Activated CD4-positive, alpha-beta T cell treated with anti-CD3 and anti-CD28 coated beads, Interleukin-2, amount 10 ng/mL, durations not matched to agents 24 days and 14 days (primary cell): ENCODE measurements at regions not wholly inside any gene's neighbourhood (a gene's known extent, or its start where the extent isn't known, plus 50 kb on each side); places are given as distances from the start of the nearest gene placed in this dataset.

Experiments used
- DNase-seq: peaks from one replicate; pipeline ENCODE4 v3.0.0; 2022
- H3K27ac Mint-ChIP-seq: one replicate; pipeline ENCODE4 v1.8.0; 2022; ENCODE audit warnings: mild to moderate bottlenecking, mixed read lengths
- H3K27me3 Mint-ChIP-seq: one replicate; pipeline ENCODE4 v1.8.0; 2022; ENCODE audit warnings: mixed read lengths
- H3K36me3 Mint-ChIP-seq: one replicate; pipeline ENCODE4 v1.8.0; 2022; ENCODE audit warnings: low read depth, mild to moderate bottlenecking, mixed read lengths
- H3K4me1 Mint-ChIP-seq: one replicate; pipeline ENCODE4 v1.8.0; 2021; ENCODE audit warnings: mixed read lengths
- H3K4me3 Mint-ChIP-seq: one replicate; pipeline ENCODE4 v1.8.0; 2022; ENCODE audit warnings: mild to moderate bottlenecking, moderate library complexity, mixed read lengths
- H3K9me3 Mint-ChIP-seq: one replicate; pipeline ENCODE4 v1.8.0; 2021; ENCODE audit warnings: mixed read lengths
- intact Hi-C: fragments of 100-400 bp; cut with micrococcal nuclease; formaldehyde crosslinking; loops from one replicate; pipeline ENCODE4 v1.15.1; 2023

DNA sequence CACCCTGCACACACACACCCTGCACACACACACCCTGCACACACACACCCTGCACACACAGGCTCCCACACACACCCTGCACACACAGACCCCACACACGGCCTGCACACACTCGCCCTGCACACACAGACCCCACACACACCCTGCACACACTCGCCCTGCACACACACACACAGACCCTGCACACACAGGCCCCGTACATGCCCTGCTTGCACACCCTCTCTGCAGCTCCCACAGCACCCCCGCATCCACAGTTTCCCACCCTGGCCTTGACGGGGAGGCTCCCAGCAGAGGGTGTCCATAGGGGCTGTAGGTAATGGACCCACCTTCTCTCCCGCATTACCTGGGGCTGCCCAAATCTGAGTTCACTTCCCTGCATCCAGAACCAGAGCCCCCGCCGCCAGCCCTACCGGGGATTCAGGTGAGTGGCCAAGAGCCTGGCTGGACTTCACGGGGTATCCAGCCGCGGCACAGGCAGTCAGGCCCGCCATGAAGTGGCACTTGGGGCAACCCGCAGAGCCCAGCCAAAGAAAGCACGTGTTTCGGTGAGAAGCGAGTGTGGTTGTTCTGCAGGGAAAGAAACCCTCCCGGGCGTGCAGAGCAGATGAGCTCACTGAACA lies 88.6 kb upstream of the GPC1 start:
- Mint-ChIP-seq H3K9me3 (no peaks in the 10 kb centered on the region), H3K36me3 (no peaks in the 10 kb centered on the region), H3K27me3 (no peaks in the 10 kb centered on the region), H3K4me1 (no peaks in the 10 kb centered on the region), H3K4me3 (no peak overlapping the region), H3K27ac (no peak overlapping the region)
- no peak for DNase-seq
- intact Hi-C loops, result no loop called here

DNA sequence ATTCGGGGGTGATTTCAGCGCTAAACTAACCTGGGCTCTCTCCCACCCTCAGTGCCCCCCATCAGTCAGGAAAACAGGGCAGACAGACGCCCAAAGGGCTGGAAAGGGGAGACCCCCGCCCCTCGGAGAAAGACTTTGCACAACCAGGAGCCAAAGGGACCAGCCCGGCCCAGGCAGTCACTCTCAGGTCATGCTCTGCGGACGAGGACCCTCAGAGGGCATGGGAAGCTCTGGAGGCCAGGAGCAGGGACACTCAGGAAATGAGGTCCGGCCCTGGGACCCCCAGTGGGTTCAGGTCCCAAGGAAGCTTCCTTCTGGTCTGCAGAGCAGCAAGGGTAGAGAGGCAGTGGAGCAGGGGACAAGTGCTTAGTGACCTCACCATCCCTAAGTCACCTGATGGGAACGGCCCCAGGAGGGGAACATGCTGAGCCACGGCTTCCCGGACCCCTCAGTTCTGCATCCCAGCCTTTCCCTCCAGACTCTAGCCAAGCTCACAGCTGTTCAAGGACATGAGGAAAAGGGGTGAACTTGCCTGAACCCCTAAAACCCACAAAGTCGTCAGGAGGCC lies 88.0 kb upstream of the GPC1 start:
- no peak overlapping the region for H3K4me3 Mint-ChIP-seq
- intact Hi-C loops, result no loop called here
- H3K36me3 Mint-ChIP-seq, result no peaks in the 10 kb centered on the region
- H3K4me1 Mint-ChIP-seq, result no peaks in the 10 kb centered on the region
- H3K27me3 Mint-ChIP-seq, result no peaks in the 10 kb centered on the region
- no peak overlapping the region for H3K27ac Mint-ChIP-seq
- DNase-seq, result no peak
- no peaks in the 10 kb centered on the region for H3K9me3 Mint-ChIP-seq

DNA sequence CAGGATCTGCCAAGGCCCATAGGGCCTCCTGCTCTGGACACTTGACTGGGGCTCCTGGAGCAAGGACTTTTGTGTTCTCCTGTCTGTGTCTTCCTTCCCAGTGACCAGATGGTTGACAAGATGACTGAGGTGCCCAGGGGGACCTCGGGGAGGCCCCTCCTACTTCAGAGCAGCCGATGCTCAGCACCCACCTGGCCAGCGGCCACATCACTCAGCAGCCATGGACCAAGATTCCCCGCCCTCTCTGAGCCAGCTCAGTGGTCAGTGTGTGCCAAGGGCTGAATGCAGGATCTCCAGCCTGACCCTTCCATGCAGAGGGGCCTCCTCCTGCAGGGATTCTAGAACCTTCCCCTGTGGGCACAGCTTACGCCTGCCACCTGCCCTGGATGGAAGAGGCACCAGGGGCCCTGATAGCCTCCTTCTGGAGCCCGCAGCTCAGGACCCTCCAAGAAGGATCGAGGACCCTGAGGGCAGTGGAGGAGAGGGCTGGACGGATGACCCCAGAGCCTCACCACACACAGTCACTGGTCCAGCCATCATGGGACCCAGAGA lies 87.4 kb upstream of the GPC1 start:
- Mint-ChIP-seq H3K4me3 (no peak overlapping the region), H3K4me1 (no peaks in the 10 kb centered on the region), H3K36me3 (no peaks in the 10 kb centered on the region), H3K27ac (no peak overlapping the region), H3K27me3 (no peaks in the 10 kb centered on the region), H3K9me3 (no peaks in the 10 kb centered on the region)
- intact Hi-C loops, result no loop called here
- DNase-seq, result no peak

DNA sequence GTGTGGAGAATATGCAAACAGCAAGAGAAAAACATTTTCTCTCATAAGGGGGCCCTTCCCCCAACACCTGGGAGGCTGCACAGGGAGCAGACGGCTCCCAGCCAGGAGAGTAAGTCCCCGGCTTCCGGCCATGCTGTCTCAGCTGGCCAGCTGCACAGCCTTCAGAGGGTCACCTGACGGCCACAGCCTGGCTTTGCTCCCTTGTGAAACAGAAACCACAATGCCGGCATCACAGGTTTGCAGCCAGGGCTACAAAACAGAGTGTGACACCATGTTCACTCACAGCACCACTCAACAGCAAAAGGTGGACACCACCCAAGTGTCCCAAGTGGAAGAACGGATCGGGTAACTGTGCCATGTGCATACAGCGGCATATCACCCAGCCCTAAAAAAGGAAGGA lies 86.9 kb upstream of the GPC1 start:
- intact Hi-C loops, result no loop called here
- Mint-ChIP-seq H3K4me1 (no peaks in the 10 kb centered on the region), H3K36me3 (no peaks in the 10 kb centered on the region), H3K27me3 (no peaks in the 10 kb centered on the region), H3K4me3 (no peak overlapping the region), H3K9me3 (no peaks in the 10 kb centered on the region), H3K27ac (no peak overlapping the region)
- no peak for DNase-seq

DNA sequence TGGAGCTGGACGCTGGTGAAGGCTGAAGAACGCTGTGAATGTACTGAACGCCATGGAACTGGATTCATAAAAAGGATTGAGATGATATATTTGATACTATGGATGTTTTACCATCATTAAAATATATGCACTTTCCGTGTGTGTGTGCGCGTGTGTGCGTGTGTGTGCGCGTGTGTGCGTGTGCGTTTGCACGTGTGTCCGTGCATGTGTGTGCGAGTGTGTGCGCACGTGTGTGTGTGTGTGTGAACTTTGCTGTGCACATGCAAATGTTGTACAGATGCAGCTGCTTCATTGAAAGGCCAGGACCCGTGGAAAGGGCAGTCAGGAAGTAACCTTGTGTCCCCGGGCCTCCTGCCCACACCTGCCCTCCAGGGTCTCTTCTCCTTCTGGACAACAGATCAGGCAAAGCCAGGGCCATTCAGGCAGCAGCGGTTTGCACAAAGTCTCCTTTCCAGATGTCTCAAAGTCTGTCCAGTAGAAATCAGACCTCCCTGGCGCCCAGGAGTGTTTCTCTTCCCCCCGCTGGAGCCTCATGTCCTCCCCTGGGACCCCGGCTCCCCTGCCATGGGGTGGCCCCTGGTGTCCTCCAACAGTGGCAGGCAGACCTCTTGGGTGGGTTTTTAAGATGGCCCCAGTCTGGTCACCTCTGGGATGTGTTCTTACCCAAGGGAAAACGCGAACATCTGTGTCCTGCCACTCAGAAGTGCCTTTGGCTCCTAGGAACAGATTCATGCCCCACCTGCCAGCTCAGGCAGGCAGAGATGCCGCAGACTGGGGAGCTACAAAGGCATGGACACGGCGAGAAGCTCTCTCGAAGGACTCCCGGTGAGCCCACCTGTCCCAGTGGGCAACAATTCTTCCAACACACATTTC lies 86.1 kb upstream of the GPC1 start:
- H3K36me3 Mint-ChIP-seq, result no peaks in the 10 kb centered on the region
- no peak overlapping the region for H3K27ac Mint-ChIP-seq
- H3K27me3 Mint-ChIP-seq, result no peaks in the 10 kb centered on the region
- no peak overlapping the region for H3K4me3 Mint-ChIP-seq
- intact Hi-C loops, result no loop called here
- no peaks in the 10 kb centered on the region for H3K4me1 Mint-ChIP-seq
- no peaks in the 10 kb centered on the region for H3K9me3 Mint-ChIP-seq
- DNase-seq, result no peak

DNA sequence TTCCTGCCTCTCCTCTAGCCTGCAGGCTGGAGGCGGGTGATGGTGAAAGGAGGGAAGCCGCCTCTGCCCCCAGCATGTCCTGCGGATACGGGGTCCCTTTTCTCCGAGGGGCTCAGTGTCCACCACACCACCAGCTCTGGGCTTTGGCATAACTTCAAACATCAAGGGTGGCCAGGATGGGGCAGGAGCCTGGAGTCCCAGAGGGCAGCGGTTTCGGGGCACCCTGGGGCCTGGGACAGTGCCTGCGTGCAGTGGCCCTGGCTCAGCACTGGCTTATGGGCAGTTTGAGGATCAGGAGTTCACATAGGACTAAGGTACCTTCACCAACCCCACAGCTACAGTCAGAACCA lies 85.5 kb upstream of the GPC1 start:
- no peaks in the 10 kb centered on the region for H3K36me3 Mint-ChIP-seq
- no peak overlapping the region for H3K27ac Mint-ChIP-seq
- no peaks in the 10 kb centered on the region for H3K9me3 Mint-ChIP-seq
- H3K4me3 Mint-ChIP-seq, result no peak overlapping the region
- intact Hi-C loops, result no loop called here
- no peaks in the 10 kb centered on the region for H3K4me1 Mint-ChIP-seq
- DNase-seq, result no peak
- H3K27me3 Mint-ChIP-seq, result no peaks in the 10 kb centered on the region

DNA sequence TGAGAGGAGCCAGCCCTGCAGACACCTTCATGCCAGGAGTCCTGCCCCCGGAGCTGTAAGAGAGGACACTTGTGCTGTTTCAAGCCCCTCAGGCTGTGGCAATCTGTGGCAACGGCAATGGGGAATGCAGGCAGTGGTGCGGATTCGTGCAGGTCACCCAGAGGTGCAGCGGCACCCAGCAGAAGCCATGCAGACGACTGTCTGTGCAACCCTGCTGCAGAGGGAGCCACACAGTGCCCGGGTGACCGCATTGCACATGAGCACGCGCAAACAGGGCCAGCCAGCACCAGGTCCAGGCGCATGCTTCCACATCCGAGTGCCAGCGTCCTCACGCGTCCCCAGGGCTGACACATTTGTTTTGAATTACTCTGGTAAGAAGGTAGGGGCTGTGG lies 84.8 kb upstream of the GPC1 start:
- Mint-ChIP-seq H3K9me3 (no peaks in the 10 kb centered on the region), H3K27me3 (no peaks in the 10 kb centered on the region), H3K4me1 (no peaks in the 10 kb centered on the region), H3K27ac (no peak overlapping the region), H3K4me3 (no peak overlapping the region), H3K36me3 (no peaks in the 10 kb centered on the region)
- intact Hi-C loops, result no loop called here
- DNase-seq, result no peak

DNA sequence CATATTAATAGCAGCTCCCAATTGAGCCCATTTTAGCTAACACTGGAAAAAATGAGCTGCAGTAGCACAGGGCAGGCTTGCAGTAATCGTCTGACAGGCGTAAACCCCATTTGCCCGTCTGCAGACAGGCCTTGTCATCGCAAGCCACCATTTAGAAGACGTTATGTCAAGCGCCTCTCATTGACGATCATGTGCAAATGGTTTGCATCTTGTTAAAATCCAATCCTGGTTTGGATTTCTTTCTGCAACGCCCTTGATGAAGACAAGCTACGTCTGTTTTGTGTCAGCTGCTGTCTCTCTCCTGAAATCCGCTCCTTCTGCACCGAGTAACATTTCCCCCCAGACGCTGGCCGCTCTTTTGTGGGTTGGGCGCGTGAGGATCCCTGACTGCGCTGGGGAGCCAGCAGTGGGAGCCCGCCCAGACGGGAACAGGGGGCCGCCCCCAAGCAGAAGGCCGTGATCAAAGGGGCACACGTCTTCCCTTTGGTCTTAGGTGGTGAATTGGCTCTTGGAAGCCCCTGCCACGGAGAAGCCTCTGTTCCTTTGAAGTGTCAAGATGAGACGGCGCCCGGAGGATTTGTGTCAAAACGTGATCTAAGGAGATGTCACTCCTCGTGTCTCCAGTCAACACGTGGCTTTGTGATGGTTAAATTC lies 84.2 kb upstream of the GPC1 start:
- Mint-ChIP-seq H3K9me3 (no peaks in the 10 kb centered on the region), H3K4me1 (no peaks in the 10 kb centered on the region), H3K27me3 (no peaks in the 10 kb centered on the region), H3K36me3 (no peaks in the 10 kb centered on the region), H3K27ac (no peak overlapping the region), H3K4me3 (no peak overlapping the region)
- no peak for DNase-seq
- intact Hi-C loops, result no loop called here

DNA sequence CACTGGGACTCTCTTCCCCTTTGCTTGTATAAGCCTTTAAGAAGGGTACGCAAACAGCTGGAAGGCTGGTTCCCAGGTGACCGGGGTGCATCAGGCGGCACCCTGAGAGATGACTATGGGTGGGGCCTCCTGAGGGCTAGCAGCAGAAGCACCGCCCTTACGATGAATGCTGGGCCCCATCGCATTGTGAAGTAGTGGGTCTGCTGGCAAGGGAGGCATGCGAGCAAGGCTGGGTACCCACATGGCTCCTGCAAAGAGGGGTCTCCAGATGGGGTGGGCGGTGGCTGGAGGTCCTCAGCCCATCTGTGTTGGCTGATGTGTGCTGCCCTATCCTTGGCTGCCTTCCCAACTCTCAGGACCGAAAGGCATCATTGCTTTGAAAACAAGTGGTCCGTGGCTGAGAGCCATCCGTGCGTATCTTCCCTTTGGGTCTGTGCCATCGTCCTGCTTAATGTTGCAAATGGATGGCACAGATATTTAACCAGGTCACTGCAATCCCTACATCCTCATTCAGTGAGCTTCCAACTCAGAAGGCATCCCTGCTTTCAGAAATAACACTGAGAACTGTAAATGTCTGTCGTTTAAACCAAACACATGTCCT lies 83.5 kb upstream of the GPC1 start:
- no peaks in the 10 kb centered on the region for H3K36me3 Mint-ChIP-seq
- intact Hi-C loops, result no loop called here

DNA sequence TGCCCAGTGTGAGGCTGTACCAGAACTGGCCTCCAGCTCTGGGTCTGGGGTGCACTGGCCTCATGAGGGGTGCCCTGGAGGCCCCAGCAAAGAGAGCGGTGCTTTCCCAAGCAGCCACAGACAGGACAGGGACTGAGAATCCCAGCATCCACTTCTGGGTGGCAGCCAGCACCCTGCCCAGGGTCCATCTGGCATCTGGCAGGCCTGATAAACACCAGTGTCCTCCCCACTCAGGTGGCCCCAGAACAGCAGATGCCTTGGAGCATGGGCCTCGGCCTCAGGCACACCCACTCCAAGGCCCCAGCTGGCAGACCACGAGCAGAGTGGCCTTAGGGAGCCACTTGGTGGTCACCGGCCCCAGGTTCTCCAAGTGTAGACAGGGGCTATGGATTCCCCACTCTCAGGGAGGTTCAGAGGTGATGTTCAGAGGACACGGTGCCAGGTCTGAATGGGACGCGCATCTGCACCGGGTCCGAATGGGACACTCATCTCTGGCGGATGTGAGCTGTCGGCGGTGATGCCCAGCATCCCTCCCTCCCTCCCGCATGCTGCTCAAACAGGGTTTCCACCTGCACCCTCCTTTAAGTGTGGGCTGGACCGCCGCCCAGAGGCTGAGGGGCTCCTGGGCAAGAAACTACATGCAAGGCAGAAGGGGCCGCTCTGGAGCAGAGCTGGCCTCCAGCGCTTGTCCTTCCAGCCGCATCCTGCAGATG lies 82.2 kb upstream of the GPC1 start:
- Mint-ChIP-seq H3K27me3 (no peaks in the 10 kb centered on the region), H3K27ac (no peak overlapping the region), H3K9me3 (no peaks in the 10 kb centered on the region), H3K4me3 (no peak overlapping the region), H3K36me3 (no peaks in the 10 kb centered on the region), H3K4me1 (no peaks in the 10 kb centered on the region)
- no peak for DNase-seq
- intact Hi-C loops, result no loop called here

More for the DNA sequence above, 83.5 kb upstream of the GPC1 start:
- H3K27ac Mint-ChIP-seq, result no peak overlapping the region
- DNase-seq, result no peak
- no peak overlapping the region for H3K4me3 Mint-ChIP-seq
- H3K4me1 Mint-ChIP-seq, result no peaks in the 10 kb centered on the region
- no peaks in the 10 kb centered on the region for H3K27me3 Mint-ChIP-seq
- H3K9me3 Mint-ChIP-seq, result no peaks in the 10 kb centered on the region

DNA sequence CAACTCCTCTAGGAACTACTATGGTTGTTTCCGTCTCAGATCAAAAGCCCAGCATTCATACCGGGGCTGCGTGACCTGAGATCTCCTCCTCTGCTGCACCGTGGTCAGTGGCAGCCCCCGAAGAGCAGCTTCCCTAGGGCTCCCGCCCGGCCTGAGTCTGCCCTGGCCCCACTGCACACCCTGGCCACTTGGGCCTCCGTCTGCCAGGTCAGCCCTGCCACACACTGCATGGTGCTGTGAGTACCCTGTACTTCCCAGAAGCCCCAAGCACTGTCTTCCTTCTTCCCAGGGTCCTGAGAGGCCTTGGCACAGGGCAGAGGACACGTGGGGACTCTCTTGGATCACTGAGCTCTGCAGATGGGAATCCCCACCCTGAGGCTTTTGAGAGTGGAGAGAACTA lies 81.5 kb upstream of the GPC1 start:
- Mint-ChIP-seq H3K27ac (no peak overlapping the region), H3K27me3 (no peaks in the 10 kb centered on the region), H3K36me3 (no peaks in the 10 kb centered on the region), H3K9me3 (no peaks in the 10 kb centered on the region), H3K4me3 (no peak overlapping the region), H3K4me1 (no peaks in the 10 kb centered on the region)
- no peak for DNase-seq
- intact Hi-C loops, result no loop called here

DNA sequence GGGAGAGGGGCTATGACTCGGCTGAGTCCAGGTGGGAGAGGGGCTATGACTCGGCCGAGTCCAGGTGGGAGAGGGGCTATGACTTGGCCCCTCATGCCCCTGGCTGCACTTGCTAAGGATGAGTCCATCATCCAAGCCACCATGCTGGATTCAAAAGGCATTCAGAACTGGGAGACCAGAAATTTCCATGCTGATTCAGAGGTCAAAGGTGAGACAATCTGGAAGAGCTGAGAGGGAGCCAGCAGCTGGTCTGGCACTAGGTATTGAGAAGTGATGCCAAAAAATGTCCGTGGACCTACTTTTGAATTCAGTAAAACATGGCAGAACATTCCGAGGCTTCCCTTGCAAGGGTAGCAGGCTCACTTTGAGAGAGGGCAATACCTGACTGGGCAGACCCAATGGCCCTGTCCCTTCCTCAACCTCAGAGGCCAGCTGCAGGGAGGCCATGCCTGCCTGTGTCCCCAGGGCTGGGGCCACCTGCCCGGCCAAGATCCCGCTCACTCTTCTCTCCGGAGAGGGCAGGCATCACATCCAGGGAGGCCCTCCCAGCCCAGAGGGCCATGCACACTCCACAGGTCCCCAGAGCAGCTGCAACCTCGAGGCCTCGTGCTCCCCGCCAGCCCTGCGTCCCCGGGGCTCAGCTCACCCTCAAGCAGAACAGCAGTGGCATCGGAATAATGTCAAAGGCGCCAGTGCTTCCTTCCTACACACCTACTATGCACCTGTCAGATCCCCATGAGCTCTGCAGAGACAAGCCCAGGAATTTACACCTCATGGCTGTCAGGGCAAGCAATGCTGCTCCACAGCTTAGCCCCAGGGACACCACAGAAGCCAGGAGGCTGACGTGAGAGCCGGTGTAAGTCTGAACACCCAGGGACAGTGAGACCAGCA lies 80.2 kb upstream of the GPC1 start:
- H3K27me3 Mint-ChIP-seq, result no peaks in the 10 kb centered on the region
- no peak overlapping the region for H3K4me3 Mint-ChIP-seq

DNA sequence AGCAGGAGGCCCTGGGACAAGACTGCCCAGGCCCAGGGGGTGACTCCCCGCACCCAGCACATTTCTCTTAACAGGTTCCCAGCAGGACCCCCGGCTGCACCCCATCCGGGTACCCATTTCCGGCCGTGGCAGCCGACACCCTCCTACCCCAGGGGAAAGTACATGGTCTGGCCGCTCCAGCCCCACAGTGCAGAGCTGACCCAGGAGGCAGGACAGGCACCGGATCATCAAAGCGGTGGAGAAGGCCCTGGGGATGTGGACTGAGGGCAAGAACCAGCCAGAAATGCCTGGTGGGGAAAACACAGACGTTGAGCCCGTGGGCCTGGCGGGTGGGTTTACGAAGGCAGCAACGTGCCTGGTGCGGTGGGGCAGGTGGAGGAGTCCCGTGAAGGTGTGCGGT lies 79.5 kb upstream of the GPC1 start:
- no peaks in the 10 kb centered on the region for H3K27me3 Mint-ChIP-seq
- H3K4me3 Mint-ChIP-seq, result no peak overlapping the region
- intact Hi-C loops, result no loop called here
- DNase-seq, result no peak
- H3K9me3 Mint-ChIP-seq, result peaks cover 5% of the 10 kb centered on the region
- H3K4me1 Mint-ChIP-seq, result no peaks in the 10 kb centered on the region
- no peak overlapping the region for H3K27ac Mint-ChIP-seq
- H3K36me3 Mint-ChIP-seq, result no peaks in the 10 kb centered on the region

More for the DNA sequence above, 80.2 kb upstream of the GPC1 start:
- Mint-ChIP-seq H3K9me3 (no peaks in the 10 kb centered on the region), H3K27ac (no peak overlapping the region), H3K36me3 (no peaks in the 10 kb centered on the region), H3K4me1 (no peaks in the 10 kb centered on the region)
- no peak for DNase-seq
- intact Hi-C loops, result no loop called here
